Nephron (organoid): ENCODE measurements at regions not wholly inside any gene's neighbourhood (a gene's known extent, or its start where the extent isn't known, plus 50 kb on each side); places are given as distances from the start of the nearest gene placed in this dataset.
"Not testable (repeated sequence)": the region's sequence is repeated elsewhere in the genome, so short reads cannot be mapped to it uniquely, and the experiment has no call there.

Experiments
- H3K27ac Mint-ChIP-seq, 3 experiments: 2 replicates each; pipeline ENCODE4 v1.8.0; 2020; ENCODE audit warnings: mixed read lengths in 3 of 3, mild to moderate bottlenecking in 2 of 3, moderate library complexity in 1 of 3
- H3K27me3 Mint-ChIP-seq: 2 replicates; pipeline ENCODE4 v1.8.0; 2021; ENCODE audit warnings: low read depth, mild to moderate bottlenecking, moderate library complexity, mixed read lengths
- H3K36me3 Mint-ChIP-seq: 2 replicates; pipeline ENCODE4 v1.8.0; 2020; ENCODE audit warnings: low read depth, mixed read lengths
- H3K4me1 Mint-ChIP-seq: 2 replicates; pipeline ENCODE4 v1.8.0; 2020; ENCODE audit warnings: mixed read lengths
- H3K4me3 Mint-ChIP-seq, 3 experiments: 2 replicates each; pipeline ENCODE4 v1.8.0; 2020; ENCODE audit warnings: mild to moderate bottlenecking in 3 of 3, mixed read lengths in 3 of 3, moderate library complexity in 2 of 3
- H3K9me3 Mint-ChIP-seq: 2 replicates; pipeline ENCODE4 v1.8.0; 2020; ENCODE audit warnings: mixed read lengths
- CTCF ChIP-seq, 3 experiments: fragments of 200-600 bp; sonication (generic); IDR thresholded peaks; one replicate each; pipeline ENCODE4 v1.5.0; 2021; ENCODE audit warnings: antibody characterized with exemption in 3 of 3; ENCODE audit not compliant: unreplicated experiment in 3 of 3

- Mint-ChIP-seq H3K4me3 (no peak overlapping the region), H3K27ac (no peak overlapping the region), H3K4me1 (peaks cover 17% of the 10 kb centered on the region), H3K36me3 (no peaks in the 10 kb centered on the region), H3K27me3 (peaks cover 38% of the 10 kb centered on the region), H3K9me3 (no peaks in the 10 kb centered on the region)
- TF ChIP-seq CTCF (IDR thresholded peaks at IDR 0.05; ENCODE audit: unreplicated experiment in 3 of 3): no peak
These were observed 400.8 kb downstream of the SMOC2 start for GRCh38 chr6:168841609-168842278.

- not testable (repeated sequence) for H3K36me3 Mint-ChIP-seq, H3K4me3 Mint-ChIP-seq, H3K9me3 Mint-ChIP-seq, H3K27ac Mint-ChIP-seq
- peaks cover 25% of the 10 kb centered on the region for H3K4me1 Mint-ChIP-seq
- H3K27me3 Mint-ChIP-seq: peaks cover 38% of the 10 kb centered on the region
These were observed 399.9 kb downstream of the SMOC2 start for GRCh38 chr6:168840932-168841331.

GRCh38 chr6:168840299-168840698, 399.3 kb downstream of the SMOC2 start:
- H3K9me3 Mint-ChIP-seq: not testable (repeated sequence)

GRCh38 chr6:168838037-168838399, 397.0 kb downstream of the SMOC2 start:
- H3K27ac Mint-ChIP-seq: peak overlapping the region in 2 of 3 experiments; percentile 20 to 21
- no peaks in the 10 kb centered on the region for H3K36me3 Mint-ChIP-seq
- H3K4me1 Mint-ChIP-seq: peaks cover 37% of the 10 kb centered on the region
- no peak overlapping the region for H3K4me3 Mint-ChIP-seq
- no peaks in the 10 kb centered on the region for H3K9me3 Mint-ChIP-seq
- TF ChIP-seq CTCF (IDR thresholded peaks at IDR 0.05; ENCODE audit: unreplicated experiment in 3 of 3): no peak
- peaks cover 28% of the 10 kb centered on the region for H3K27me3 Mint-ChIP-seq

More at GRCh38 chr6:168840299-168840698, 399.3 kb downstream of the SMOC2 start:
- peaks cover 35% of the 10 kb centered on the region for H3K27me3 Mint-ChIP-seq
- peaks cover 28% of the 10 kb centered on the region for H3K4me1 Mint-ChIP-seq
- H3K36me3 Mint-ChIP-seq, H3K27ac Mint-ChIP-seq, H3K4me3 Mint-ChIP-seq: not testable (repeated sequence)

- TF ChIP-seq CTCF (IDR thresholded peaks at IDR 0.05; ENCODE audit: unreplicated experiment in 3 of 3): no peak
These were observed 396.5 kb downstream of the SMOC2 start for GRCh38 chr6:168837254-168838036.

GRCh38 chr6:168835991-168836390, 395.0 kb downstream of the SMOC2 start:
- Mint-ChIP-seq H3K36me3 (no peaks in the 10 kb centered on the region), H3K9me3 (no peaks in the 10 kb centered on the region), H3K4me1 (peaks cover 37% of the 10 kb centered on the region), H3K27me3 (peaks cover 17% of the 10 kb centered on the region), H3K4me3 (no peak overlapping the region), H3K27ac (no peak overlapping the region)
- TF ChIP-seq CTCF (IDR thresholded peaks at IDR 0.05; ENCODE audit: unreplicated experiment in 3 of 3): no peak

More at GRCh38 chr6:168837254-168838036, 396.5 kb downstream of the SMOC2 start:
- Mint-ChIP-seq H3K4me3 (no peak overlapping the region), H3K4me1 (peaks cover 37% of the 10 kb centered on the region), H3K27ac (peak overlapping the region in 2 of 3 experiments; percentile 4 to 21), H3K27me3 (peaks cover 28% of the 10 kb centered on the region), H3K36me3 (no peaks in the 10 kb centered on the region), H3K9me3 (no peaks in the 10 kb centered on the region)
